Activated CD4-positive, alpha-beta T cell treated with anti-CD3 and anti-CD28 coated beads for 1 hour (primary cell): ENCODE measurements at regions not wholly inside any gene's neighbourhood (a gene's known extent, or its start where the extent isn't known, plus 50 kb on each side); places are given as distances from the start of the nearest gene placed in this dataset.
"Not testable (repeated sequence)": the region's sequence is repeated elsewhere in the genome, so short reads cannot be mapped to it uniquely, and the experiment has no call there.

Experiments used
- DNase-seq: peaks from one replicate; pipeline ENCODE4 v3.0.0-alpha.2; 2020

DNA sequence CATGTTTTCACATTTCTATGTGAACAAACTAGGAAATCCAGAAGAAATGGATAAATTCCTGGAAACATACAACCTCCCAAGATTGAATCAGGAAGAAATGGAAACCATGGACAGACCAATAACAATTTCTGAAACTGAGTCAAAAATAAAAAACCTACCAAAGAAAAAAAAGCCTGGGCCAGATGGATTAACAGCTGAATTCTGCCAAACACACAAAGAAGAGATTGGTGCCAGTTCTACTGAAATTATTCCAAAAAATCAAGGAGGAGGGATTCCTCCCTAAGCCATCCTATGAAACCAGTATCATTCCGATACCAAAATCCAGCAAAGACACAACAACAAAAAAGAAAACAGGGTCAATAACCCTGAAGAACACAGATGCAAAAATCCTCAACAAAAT is 166.9 kb upstream of the FBXL7 start:
- no peak for DNase-seq

DNA sequence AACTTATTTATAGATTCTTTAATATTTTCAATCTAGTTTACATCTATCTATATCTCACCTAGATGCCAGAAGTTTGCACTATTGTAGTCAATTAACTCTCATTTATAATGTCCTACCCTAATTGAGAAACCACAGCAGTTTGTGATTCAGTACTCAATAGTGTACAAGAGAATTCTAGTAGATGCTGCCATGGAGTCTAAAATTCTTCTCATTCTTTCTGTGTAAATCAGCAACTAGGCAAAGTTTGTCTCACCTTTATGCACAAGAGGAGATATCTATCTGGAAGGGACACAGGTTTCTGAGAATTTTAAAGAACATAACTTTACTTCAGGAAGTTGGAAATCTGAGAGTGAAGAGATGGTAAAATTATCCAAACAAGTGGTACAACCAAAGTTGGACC is 173.0 kb upstream of the FBXL7 start:
- no peak for DNase-seq

DNA sequence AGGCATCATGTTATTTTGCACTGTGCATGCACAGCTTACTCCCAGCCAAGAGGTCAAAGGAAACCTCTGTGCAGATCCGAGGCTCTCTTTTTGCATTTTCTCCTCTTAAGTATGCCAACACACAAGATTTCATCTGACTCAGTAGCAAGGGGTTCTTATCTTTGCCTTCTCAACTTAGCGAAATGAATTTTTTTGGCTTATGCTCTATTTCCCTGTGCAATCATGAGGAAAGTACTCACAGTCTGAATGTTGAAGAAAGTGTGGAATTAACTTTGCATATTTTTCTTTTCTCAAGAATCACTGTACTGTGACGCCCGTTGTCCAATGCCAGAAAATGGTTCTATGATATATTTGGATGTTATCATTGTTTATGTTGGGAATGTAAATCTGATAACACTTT is 173.5 kb upstream of the FBXL7 start:
- no peak for DNase-seq

DNA sequence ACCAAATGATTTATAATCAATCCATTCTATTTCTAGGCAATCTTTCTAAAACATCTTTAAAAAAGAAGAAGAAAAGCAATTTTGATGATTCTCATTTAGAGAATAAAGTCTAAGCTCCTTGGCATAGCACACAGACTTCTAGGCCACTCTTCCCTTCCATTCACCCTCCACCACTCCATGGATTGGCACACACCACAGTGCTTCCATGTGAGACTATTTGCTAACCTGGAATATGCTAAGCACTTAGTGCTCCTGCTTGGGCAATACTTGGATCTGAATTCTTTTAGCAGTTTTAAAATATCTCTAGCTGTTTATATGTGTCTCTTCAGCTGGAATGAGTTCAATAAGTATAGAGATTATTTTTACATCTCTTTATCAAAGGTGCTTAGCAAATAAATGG is 177.6 kb upstream of the FBXL7 start:
- no peak for DNase-seq

DNA sequence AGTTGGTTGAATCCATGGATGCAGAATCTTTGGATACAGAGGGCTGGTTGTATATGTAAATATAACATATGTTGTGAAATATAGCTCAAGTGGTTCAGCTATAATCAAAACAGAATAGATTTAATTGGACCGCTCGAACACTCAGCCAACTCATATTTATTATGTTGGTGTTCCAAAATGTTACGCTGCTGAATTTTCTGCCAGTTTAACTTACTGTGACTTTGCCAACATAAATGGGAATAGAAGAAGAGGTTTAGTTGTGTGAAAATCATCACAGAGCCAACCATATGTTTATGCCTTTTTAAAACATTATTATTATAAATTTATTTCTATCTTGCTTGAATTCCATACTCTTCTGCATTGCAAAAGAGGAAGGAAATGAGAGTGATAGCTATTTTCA is 178.2 kb upstream of the FBXL7 start:
- DNase-seq, result no peak

DNA sequence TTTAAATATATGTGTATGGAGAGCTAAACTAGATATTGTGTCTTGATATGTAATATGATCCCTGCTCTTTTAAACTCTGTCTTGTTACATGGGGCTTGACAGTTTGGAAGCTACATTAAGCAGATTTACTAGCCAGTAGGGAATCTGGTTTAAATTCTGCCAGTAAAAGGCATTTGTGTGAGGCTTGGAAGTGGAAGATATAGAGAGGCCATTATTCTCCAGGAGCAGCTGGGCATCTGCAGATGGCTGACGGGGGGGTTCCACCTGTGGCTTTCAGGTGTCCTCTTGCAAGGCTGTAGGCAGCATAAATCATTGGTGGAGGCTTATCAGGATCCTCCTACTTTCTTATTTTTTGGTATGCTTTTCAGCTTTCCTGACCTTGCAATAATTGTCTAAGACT is 179.1 kb upstream of the FBXL7 start:
- DNase-seq, result no peak

DNA sequence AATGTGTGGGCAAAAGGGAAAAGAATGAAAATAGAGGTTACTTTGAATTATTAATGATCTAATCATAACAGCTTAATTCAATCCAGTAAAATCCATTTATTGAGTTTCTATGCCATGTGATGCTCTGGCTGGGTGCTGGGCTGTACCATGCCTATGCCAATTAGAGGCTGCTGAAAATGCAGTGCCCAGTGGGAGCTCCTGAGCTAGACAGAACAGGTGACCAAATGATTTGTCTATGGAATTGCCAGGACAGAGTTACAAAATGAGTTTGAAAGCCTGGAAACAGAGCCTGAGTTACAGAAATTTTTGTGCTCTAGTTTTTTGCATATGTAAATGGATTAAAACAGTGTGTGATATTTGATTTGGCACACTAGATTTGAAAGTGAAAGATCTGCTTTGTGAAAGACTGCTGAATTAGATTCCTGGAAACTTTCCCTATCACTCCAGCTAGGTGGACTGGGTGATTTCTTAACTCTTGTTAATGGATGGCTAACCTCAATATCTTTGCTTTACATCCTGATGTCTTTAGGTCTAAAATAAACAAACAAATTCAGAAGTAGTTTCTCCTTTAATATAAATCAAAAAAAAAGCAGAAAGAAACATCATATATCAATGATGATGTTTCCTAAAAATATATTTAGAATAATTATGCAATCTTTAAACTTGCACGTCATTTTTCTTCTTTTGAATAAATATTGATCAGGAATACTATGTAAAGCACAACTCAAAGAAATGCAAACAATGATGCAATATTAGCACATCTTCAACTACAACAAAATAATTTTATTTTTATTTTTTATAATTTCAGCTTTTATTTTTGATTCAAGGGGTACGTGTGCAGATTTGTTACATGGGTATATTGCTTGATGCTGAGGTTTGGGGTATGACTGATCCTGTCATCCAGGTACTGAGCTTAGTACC is 194.8 kb upstream of the FBXL7 start:
- DNase-seq, result no peak

DNA sequence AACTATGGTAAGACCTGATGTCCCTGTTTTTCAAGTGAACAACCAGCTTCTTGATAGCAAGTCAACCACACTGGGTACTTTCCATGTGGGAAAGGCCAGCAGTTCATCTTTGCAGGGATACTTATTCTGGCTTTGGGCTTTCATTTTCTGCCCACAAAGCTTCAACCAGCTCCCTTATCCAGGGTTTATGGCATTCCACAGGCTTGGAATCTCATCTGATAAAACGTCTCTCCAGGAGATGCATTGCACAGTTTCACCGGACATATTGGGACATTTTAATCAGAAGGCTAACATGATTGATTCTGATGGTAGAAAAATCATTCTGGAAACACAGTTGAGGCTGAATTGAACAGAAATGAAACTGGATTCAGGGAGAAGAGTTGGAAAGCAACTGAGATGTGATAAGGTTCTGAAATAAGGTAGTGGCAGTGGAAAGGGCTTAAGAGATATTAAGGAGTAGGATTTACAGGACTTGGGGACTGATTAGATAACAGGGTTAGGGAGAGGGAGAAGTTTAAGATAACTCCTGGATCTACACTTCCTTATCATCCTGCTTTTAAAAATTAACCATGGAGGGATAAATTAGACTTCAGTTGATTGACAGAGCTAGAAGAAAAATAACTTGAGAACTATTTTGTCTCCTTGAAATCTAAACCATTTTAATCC is 195.8 kb upstream of the FBXL7 start:
- no peak for DNase-seq

DNA sequence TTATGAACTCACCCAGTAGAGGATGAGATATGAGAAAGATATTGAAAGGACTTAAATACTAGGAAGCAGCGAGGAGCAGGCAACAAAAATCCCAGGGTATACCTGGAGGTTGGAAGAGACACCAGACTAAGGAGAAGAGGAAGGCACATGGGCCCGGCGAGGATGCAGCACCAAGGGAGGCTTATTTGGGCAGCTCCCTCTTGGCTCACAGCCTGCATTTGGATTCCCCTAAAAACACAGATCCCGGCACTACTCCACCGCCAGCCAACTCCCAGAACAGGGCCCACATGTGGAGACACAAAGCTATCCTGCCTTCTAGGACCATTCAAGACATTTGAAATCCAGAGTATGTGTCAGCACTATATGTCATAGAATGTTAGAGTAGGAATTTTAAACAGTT is 199.8 kb upstream of the FBXL7 start:
- DNase-seq, result no peak

DNA sequence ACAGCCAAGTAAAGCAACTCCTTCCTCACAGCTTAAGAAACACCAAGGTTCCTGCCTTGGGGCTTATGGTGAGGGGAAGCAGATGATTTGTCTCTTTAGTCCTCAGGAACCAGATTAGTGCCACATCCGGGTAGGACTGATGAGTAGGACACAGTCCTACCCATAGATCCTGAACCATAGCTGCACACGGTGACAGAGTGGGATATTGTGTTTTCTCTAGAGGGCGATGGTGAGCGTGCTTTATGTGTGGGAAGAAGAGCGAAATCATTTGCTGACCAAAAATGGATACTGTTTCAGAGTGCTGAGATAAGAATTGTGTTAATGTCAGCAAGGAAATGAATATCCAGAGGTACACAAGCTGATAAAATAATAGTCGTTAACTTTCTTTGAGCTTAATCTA is 209.0 kb upstream of the FBXL7 start:
- no peak for DNase-seq

DNA sequence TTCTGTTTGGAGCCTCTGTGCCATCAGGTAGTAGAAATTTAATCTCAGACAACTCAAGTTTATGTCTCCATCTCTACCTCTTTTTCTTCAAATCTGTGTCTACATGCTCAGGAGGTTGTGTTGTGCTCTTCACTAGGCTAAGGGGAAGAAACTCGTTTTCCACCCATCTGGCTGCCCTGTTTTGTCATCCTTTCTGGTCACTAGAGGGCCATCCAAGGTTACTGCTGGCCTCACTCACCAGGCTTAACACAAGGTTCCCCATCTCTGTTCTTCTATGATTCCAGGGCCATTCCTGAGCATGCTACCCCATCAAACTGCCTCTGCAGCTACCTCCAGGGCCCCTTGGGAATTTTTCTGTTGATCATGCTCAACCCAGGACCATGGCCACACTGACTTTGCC is 213.3 kb upstream of the FBXL7 start:
- no peak for DNase-seq

DNA sequence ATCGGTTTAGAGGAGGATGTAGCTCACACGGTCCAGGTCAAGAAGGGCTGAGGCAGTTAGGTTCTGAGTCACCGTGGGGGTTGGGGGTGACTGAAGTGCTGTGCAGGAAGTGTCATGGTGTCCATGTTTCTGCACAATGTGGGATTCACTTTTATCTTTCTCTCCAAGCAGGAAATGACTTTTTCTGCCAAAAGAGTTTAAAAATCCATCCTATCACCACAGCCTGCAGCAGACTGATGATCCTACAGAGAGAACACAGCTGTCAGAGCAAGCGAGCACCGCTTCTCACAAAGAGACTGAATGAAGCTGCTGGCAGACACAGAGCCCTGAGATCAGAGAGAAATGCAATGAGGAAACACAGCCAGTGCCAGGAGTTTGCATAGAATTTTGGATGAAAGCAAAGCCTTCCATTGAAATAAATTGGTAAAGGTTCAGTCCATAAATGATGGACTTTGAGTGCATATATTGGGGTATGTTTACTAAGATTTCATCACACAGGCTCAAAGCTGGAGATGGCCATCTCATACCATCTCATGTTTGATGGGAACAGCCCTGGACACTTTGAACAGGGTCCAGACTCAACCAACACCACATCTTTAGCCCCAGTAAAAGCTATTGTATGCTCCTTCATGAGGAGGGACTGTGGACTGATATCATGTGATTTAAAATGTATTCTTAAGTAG is 213.9 kb upstream of the FBXL7 start:
- no peak for DNase-seq

DNA sequence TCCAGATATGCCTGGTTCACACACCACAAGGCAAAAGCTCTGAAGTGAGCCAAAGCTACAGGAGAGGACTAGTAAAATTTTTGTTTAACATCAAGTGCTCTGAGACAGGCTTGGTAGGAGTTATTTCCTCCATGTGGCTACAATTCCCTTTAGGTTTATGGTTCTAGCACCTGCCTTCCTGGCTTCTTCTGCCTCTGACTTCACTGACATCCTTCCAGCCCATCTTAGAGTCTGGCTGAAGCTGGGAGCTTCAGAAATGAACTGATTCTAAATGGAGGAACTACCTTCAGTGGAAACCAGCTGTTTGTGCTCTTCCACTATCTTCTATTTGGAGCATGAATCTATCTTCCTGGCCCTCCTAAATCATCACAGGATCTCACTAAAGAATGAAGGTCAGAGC is 215.3 kb upstream of the FBXL7 start:
- no peak for DNase-seq

DNA sequence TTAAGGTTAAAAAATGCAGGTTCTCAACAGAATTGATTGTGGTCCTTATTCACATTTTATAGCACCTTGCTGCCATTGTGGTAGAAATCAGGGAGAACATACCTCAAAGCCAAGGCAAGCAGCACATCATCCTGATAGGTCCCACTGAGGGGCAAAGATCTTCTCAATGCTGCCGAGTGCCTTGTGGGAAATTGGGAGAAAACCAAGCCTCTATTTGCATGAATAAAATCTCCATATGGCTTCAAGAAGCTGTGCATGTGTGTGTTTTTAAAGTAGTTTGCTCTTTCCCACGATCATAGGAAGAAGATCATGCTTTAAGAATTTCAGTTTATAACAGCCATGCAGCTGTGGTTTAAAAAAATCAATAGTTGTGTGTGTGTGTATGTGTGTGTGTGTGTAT is 216.9 kb upstream of the FBXL7 start:
- no peak for DNase-seq

DNA sequence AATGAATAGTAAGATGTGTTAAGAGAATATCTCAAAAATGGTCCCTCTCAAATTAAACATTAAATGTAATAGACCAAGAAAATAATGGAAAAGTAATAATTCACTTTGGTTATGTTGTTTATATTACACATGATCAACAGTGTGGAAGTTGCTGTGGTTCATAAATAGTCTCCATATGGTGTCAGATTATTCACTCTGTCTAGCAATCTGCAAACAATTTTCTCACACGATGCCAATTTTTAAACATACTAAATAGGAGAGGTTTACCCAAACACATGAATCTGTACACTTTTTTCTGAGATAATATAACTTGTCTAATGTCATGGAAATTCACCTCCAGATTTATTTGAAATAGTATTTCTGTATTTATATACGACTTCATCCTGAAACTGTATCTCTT is 217.4 kb upstream of the FBXL7 start:
- no peak for DNase-seq

DNA sequence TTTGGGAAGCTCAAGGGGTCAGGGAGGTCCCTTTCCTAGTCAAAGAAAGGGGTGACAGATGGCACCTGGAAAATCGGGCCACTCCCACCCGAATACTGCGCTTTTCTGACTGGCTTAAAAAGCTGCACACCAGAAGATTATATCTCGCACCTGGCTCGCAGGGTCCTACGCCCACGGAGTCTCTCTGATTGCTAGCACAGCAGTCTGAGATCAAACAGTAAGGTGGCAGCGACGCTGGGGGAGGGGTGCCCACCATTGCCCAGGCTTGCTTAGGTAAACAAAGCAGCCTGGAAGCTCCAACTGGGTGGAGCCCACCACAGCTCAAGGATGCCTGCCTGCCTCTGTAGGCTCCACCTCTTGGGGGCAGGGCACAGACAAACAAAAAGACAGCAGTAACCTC is 228.4 kb upstream of the FBXL7 start:
- DNase-seq, result not testable (repeated sequence)

DNA sequence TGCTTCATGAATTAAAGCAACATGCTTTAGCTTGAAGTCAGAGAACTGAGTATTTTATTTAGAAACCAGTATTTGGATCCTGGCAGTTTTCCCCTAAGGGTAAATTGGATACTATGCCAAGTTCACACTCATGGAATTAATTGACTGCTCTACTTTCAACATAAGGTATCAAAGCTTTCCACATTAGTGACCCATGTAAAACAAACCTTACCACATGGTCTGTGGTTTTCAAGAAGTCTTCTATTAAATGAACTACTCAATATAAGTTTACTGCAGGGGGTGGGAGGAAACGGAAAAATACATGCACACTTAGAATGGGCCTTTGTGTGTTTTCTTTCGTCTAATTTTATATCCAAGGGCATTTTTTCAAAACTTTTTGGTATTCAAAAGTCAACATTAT is 232.0 kb upstream of the FBXL7 start:
- no peak for DNase-seq

DNA sequence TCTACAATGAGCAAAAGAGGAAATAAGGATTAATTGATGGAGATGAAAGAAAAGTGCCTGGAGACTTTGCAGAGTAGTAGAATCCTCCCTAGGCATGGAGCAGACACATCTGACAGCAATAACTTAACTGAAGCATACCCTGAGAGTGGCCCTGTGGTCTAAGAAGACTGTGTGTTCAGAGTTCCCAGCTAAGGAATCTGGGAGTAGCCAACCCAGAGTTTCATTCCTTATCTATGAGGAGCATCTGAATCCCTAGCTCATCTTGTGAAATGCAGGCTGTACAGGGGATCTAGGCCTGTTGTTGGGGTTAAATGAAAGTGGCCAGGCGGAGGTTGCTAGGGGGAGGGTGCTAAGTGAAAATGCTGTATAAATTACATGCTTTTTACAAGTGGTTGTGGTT is 233.1 kb upstream of the FBXL7 start:
- DNase-seq, result no peak

DNA sequence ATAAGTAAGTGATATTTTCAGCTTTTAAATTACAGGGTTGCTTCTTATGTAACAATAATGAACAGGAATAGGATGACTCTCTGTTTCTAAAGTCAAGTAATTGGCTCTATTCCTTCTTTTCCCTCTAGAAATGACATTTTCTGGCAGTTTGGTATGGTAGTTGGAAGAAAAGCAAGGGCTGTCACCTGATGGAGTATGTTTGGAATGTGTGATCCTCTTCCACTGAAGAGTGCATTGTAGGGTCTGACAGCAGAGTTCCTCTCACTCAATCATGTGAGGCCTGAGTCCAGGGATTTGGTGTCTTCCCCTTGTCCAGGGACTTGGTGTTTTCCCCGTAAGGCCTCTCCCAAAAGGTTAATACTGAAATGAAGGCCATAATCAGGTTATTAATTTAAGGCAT is 233.8 kb upstream of the FBXL7 start:
- DNase-seq, result no peak

DNA sequence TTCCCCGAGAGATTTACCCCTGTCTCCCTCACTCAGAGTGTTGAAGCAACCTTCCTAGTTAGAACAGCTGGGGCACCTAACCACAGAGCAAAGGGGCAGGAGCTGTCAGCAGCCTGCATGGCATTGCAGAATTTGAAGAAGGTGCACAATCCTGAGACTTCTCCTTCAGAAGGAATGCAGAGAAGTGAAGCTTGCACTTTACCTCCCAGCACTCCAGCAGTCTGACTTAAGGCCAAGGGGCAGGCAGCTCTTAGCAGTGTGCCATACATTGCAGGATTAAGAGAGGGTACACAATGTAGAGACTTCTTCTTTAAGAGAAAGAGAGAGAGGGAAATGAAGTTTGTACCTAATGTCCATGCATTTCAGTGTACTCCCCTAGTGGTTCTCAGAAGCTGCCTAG is 236.0 kb upstream of the FBXL7 start:
- no peak for DNase-seq

DNA sequence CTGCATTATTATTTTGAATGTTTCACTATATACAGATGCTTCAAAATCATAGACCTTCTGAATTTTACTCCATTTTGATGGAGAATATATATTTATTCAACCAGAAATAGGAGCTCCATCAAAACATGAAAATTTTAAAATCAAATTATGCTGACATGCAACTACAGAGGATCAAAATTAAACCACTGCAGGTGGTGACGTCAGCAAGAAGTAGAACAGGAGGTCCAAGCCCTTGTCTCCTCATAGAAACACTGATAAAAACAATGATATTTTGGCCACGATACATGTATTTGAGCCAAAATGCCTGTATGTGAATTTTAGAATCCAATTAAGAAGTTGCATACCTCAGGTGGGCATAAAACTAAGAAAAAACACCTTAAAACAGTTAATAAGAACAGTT is 236.6 kb upstream of the FBXL7 start:
- no peak for DNase-seq

DNA sequence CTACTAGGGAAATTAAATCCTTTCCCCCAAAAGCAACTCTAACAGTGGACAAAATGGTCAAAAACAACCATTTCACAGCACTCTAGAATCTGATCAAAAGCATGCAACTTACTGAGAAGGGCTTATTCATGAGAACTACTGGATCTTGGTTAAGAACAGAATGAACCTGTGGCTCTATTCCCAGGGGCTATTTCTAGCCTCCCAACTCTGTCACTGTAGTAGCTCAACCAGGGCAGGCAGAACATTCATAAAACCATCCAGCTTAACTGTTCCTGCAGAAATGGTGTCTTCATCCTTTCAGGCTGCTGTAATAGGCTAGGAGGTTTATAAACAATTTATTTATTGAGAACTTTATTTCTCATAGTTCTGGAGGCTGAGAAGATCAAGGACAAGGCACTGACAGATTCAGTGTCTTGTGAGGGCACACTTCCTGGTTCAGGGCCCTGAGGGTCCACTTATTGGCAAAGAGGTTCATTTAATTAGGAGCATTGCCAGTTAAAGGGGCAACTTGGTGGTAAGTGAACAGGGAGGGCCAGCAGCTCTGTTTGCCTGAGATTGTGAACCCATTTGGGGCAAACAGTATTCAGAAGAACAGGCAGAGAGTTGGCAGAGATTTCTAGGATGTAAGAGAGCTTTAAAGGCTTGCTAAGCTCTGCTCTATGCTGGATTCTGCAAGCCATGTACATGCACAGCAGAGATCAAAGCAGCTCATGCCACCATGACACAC is 238.5 kb upstream of the FBXL7 start:
- DNase-seq, result no peak
